MG63 (cell line): ENCODE measurements at regions not wholly inside any gene's neighbourhood (a gene's known extent, or its start where the extent isn't known, plus 50 kb on each side); places are given as distances from the start of the nearest gene placed in this dataset.
"Not testable (repeated sequence)": the region's sequence is repeated elsewhere in the genome, so short reads cannot be mapped to it uniquely, and the experiment has no call there.

Experiments
- DNase-seq: peaks from one replicate; pipeline ENCODE4 v3.0.0-alpha.2; 2020
- H3K27me3 ChIP-seq: fragments of 250-450 bp; sonication (Bioruptor Pico); 2 replicates; pipeline ENCODE4 v1.5.1; 2020; ENCODE audit warnings: mild to moderate bottlenecking, moderate library complexity
- H3K36me3 ChIP-seq: fragments of 250-450 bp; sonication (Bioruptor Pico); 2 replicates; pipeline ENCODE4 v1.5.1; 2020; ENCODE audit warnings: mild to moderate bottlenecking, moderate library complexity
- H3K4me3 ChIP-seq: fragments of 250-450 bp; sonication (Bioruptor Pico); 2 replicates; pipeline ENCODE4 v1.5.1; 2020; ENCODE audit warnings: mild to moderate bottlenecking, moderate library complexity
- H3K9me3 ChIP-seq: fragments of 250-450 bp; sonication (Bioruptor Pico); 2 replicates; pipeline ENCODE4 v1.5.1; 2020; ENCODE audit warnings: mild to moderate bottlenecking, moderate library complexity

- Histone ChIP-seq H3K27me3 (no peaks in the 10 kb centered on the region), H3K4me3 (no peak overlapping the region), H3K9me3 (no peaks in the 10 kb centered on the region), H3K36me3 (no peaks in the 10 kb centered on the region)
- DNase-seq, result no peak
These were observed 1267.6 kb upstream of the ADGRL2 start for GRCh38 chr1:80533093-80533492.

- DNase-seq, result no peak
- Histone ChIP-seq H3K4me3 (no peak overlapping the region), H3K9me3 (no peaks in the 10 kb centered on the region), H3K36me3 (no peaks in the 10 kb centered on the region), H3K27me3 (no peaks in the 10 kb centered on the region)
These were observed 1269.6 kb upstream of the ADGRL2 start for GRCh38 chr1:80531182-80531581.

- no peaks in the 10 kb centered on the region for H3K36me3 ChIP-seq
- H3K9me3 ChIP-seq, result no peaks in the 10 kb centered on the region
- DNase-seq, result no peak
- no peak overlapping the region for H3K4me3 ChIP-seq
- H3K27me3 ChIP-seq, result no peaks in the 10 kb centered on the region
These were observed 1271.2 kb upstream of the ADGRL2 start for GRCh38 chr1:80529546-80529945.

DNA sequence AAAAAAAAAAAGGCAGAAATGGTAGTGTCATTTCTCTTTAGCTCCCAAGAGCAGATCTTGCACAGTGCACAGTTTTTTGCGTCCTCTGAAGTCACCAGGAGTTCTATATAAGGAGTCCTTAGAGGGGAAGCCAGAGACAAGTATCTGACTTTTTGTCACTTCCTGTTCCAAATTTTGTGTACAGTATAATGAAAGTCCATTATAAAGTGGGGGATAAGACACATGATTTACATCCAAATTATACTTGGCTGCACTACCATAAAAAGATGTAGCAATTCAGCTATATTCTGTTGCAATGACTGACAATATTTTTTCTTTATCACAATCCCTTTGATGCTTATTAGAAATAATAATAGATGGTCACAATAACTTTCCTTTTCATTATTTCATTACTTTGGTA is 1276.9 kb upstream of the ADGRL2 start:
- Histone ChIP-seq H3K4me3 (no peak overlapping the region), H3K27me3 (no peaks in the 10 kb centered on the region), H3K36me3 (no peaks in the 10 kb centered on the region), H3K9me3 (no peaks in the 10 kb centered on the region)
- no peak for DNase-seq

DNA sequence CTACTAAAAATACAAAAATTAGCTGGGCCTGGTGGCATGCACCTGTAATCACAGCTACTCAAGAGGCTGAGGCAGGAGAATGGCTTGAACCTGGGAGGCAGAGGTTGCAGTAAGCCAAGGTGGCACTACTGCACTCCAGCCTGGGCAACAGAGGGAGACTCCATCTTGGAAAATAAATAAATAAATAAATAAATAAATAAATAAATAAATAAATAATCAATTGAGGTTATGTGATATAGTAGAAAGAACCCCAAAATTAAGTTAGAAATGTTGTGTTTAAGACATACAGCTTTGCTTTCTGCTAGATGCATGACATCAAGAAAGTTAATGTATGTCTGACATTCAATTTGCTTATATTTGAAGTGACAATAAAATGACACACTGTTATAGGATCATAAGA is 1277.7 kb upstream of the ADGRL2 start:
- not testable (repeated sequence) for H3K36me3 ChIP-seq, H3K9me3 ChIP-seq, H3K27me3 ChIP-seq, DNase-seq, H3K4me3 ChIP-seq

DNA sequence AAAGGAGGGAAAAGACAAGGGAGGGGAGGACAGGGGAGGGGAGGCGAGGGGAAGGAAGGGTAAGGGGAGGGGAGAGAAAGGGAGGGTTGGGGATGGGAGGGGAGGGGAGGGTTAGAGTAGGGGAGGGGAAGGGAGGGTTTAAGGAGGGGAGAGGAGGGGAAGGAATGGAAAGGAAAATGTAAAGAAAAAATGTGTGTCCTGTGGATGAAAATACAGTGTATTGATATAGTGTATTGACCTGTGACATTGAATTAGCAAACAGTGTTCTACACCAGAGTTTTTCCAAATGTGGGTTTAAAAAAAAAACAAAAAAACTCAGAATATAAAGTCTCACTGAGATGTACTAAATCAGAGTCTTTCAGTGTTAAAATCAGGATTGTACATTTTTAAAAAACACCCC is 1279.8 kb upstream of the ADGRL2 start:
- no peaks in the 10 kb centered on the region for H3K36me3 ChIP-seq
- DNase-seq, result no peak

DNA sequence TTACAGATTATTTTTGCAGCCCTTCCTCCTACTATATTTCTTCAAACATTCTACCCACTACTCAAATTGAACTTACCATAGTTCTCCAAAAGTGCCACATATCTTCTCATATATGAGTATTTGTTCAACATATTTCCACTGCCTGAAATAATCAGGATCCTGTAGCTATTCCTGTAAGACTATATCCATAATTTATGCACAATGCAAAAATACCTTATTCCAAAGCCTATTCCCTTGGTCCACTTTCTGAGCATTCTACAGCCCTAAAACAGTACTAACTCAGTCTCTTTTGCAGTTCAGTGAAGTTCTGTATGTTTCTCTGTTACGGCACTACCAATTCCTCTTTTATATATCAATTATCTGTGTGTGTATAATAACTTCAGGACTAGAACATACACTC is 1283.7 kb upstream of the ADGRL2 start:
- H3K36me3 ChIP-seq, result no peaks in the 10 kb centered on the region
- no peak for DNase-seq
- H3K27me3 ChIP-seq, result no peaks in the 10 kb centered on the region
- H3K4me3 ChIP-seq, result no peak overlapping the region
- no peaks in the 10 kb centered on the region for H3K9me3 ChIP-seq

More for the DNA sequence above, 1279.8 kb upstream of the ADGRL2 start:
- no peak overlapping the region for H3K4me3 ChIP-seq
- H3K9me3 ChIP-seq, result no peaks in the 10 kb centered on the region
- no peaks in the 10 kb centered on the region for H3K27me3 ChIP-seq

GRCh38 chr1:80509965-80510522 is 1290.7 kb upstream of the ADGRL2 start:
- H3K4me3 ChIP-seq, result no peak overlapping the region
- no peaks in the 10 kb centered on the region for H3K36me3 ChIP-seq
- H3K9me3 ChIP-seq, result no peaks in the 10 kb centered on the region
- H3K27me3 ChIP-seq, result no peaks in the 10 kb centered on the region
- DNase-seq, result no peak

DNA sequence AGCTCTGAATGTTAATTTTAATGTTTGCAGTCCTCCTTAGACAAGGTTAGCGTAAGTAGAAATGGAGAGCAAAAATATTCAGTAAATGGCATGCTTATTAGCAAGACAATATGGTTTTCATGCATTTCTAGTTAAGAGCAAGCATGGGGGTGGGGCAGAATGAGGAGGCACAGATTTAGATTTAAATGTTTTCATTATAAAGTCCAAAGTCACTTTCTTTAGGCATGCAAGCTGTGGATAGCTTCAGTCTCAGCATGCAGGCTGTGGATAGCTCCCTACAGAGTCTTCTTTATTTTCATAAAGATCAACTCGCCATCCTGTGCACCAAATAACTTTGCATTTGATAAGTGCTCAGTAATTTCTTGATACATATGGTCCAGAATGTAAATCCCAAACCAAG is 1294.5 kb upstream of the ADGRL2 start:
- H3K4me3 ChIP-seq, result no peak overlapping the region
- DNase-seq, result no peak
- H3K27me3 ChIP-seq, result no peaks in the 10 kb centered on the region
- no peaks in the 10 kb centered on the region for H3K36me3 ChIP-seq
- no peaks in the 10 kb centered on the region for H3K9me3 ChIP-seq

- Histone ChIP-seq H3K4me3 (no peak overlapping the region), H3K9me3 (no peaks in the 10 kb centered on the region), H3K36me3 (no peaks in the 10 kb centered on the region), H3K27me3 (no peaks in the 10 kb centered on the region)
- DNase-seq, result no peak
These were observed 1302.1 kb upstream of the ADGRL2 start for GRCh38 chr1:80498673-80499072.

DNA sequence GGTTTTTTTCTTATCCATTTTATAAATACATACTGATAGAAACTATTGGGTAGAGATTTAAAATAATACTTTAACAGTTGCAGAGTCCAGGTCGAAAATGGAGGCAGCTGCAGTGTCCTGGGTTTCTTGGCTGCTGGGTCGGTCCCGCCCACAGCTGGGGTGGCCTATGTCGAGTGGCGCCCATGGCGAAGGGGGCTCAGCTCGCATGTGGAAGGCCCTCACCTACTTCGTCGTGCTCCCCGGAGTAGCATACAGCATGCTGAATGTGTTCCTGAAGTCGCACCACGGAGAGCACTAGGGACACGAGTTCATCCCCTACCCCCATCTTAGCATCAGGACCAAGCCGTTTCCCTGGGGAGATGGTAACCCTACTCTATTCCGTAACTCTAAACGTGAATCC is 1304.9 kb upstream of the ADGRL2 start:
- no peak for DNase-seq
- H3K4me3 ChIP-seq, result no peak overlapping the region
- no peaks in the 10 kb centered on the region for H3K9me3 ChIP-seq
- H3K36me3 ChIP-seq, result no peaks in the 10 kb centered on the region
- no peaks in the 10 kb centered on the region for H3K27me3 ChIP-seq

DNA sequence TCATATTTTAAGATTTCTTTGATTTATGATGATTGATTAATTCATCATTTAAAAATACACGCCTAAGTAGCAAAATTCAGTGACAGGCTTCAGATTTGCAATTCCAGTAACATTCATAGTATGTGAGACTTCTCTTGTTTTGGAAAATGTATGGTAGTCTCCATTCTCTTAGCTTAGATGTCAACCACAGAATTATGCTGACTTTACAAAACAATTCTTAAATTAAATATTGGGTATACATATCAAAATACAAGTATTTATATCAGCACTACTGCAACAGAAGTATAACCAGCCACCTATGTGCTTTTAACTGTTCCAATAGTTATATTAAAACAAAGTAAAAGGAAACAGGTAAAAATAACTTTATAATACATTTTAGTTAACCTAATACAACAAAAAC is 1328.6 kb upstream of the ADGRL2 start:
- Histone ChIP-seq H3K4me3 (no peak overlapping the region), H3K36me3 (no peaks in the 10 kb centered on the region), H3K27me3 (no peaks in the 10 kb centered on the region), H3K9me3 (no peaks in the 10 kb centered on the region)
- DNase-seq, result no peak

- Histone ChIP-seq H3K27me3 (no peaks in the 10 kb centered on the region), H3K36me3 (no peaks in the 10 kb centered on the region), H3K9me3 (no peaks in the 10 kb centered on the region), H3K4me3 (no peak overlapping the region)
- DNase-seq, result no peak
These were observed 1332.4 kb upstream of the ADGRL2 start for GRCh38 chr1:80468356-80468755.

DNA sequence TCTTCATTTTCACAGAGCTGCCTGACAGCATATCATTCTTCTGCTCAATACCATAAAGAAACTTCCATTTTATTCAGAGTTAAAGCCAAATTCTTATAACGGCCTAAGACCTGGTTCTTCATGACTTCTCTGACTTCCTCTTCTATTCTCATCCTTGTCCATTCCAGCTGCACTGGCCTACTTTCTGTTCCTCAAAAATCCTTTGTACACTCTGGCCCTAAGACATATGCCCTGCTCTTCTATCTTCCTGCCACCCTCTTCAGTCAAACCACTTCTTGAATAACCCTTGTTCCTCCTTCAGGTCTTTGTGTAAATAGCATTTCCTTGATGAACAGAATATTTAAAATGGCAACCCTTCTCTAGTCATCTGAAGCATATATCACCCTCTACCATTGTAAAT is 1338.7 kb upstream of the ADGRL2 start:
- no peaks in the 10 kb centered on the region for H3K27me3 ChIP-seq
- no peaks in the 10 kb centered on the region for H3K36me3 ChIP-seq
- H3K9me3 ChIP-seq, result no peaks in the 10 kb centered on the region
- no peak overlapping the region for H3K4me3 ChIP-seq
- no peak for DNase-seq

GRCh38 chr1:80457409-80457808 is 1343.3 kb upstream of the ADGRL2 start:
- H3K36me3 ChIP-seq, result no peaks in the 10 kb centered on the region
- no peaks in the 10 kb centered on the region for H3K27me3 ChIP-seq
- H3K9me3 ChIP-seq, result no peaks in the 10 kb centered on the region
- DNase-seq, result no peak
- H3K4me3 ChIP-seq, result no peak overlapping the region

DNA sequence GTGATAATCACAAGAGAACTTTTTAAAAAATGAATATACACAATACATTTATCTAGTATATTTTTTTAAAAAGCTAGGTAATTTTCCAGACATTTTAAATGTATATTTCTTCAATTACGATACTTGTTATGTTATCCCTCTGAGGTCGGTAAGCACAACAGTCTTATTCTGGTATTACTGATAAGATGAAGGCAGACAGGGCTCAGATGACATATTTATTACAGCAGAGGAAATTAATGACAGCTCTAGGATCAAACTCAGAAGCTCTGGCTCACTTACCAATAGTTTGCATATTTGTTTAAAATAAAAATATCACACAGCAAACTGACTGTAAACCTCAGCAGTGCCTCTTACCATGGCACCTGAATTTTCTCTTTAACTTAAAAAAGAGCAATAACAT is 1347.0 kb upstream of the ADGRL2 start:
- Histone ChIP-seq H3K27me3 (no peaks in the 10 kb centered on the region), H3K36me3 (no peaks in the 10 kb centered on the region), H3K4me3 (no peak overlapping the region), H3K9me3 (no peaks in the 10 kb centered on the region)
- no peak for DNase-seq

DNA sequence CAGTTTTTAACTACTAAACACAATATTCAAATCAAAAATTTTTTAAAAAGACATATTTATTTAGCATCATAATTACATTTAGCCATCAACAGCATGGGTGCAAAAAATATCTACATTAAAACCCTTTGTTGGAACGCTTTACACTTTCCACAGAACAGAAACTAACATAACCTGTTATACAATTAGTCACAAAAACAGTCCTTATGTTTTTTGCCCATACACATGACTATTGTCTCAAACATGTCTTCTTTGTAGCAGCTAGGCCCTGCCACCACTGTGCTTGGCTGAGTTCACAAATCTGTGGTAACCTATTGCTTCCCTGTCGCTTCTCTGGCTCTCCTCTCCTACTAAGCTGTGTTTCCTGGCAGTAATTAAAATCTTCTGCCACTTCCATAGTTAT is 1350.0 kb upstream of the ADGRL2 start:
- Histone ChIP-seq H3K4me3 (no peak overlapping the region), H3K27me3 (no peaks in the 10 kb centered on the region)

GRCh38 chr1:80448081-80448480 is 1352.7 kb upstream of the ADGRL2 start:
- Histone ChIP-seq H3K9me3 (no peaks in the 10 kb centered on the region), H3K27me3 (no peaks in the 10 kb centered on the region), H3K4me3 (no peak overlapping the region), H3K36me3 (no peaks in the 10 kb centered on the region)
- DNase-seq, result no peak

More for the DNA sequence above, 1350.0 kb upstream of the ADGRL2 start:
- no peaks in the 10 kb centered on the region for H3K36me3 ChIP-seq
- no peaks in the 10 kb centered on the region for H3K9me3 ChIP-seq
- no peak for DNase-seq

- no peaks in the 10 kb centered on the region for H3K9me3 ChIP-seq
- no peaks in the 10 kb centered on the region for H3K27me3 ChIP-seq
- H3K4me3 ChIP-seq, result no peak overlapping the region
- no peaks in the 10 kb centered on the region for H3K36me3 ChIP-seq
- DNase-seq, result no peak
These were observed 1353.2 kb upstream of the ADGRL2 start for GRCh38 chr1:80447526-80447925.
